ENCODE measurements at regions not wholly inside any gene's neighbourhood (a gene's known extent, or its start where the extent isn't known, plus 50 kb on each side); places are given as distances from the start of the nearest gene placed in this dataset.

GRCh38 chr13:24071016-24071415 lies 89.5 kb upstream of the SPATA13 start:
- ChIA-PET CTCF (no interaction called here), POLR2A (no interaction called here)

DNA sequence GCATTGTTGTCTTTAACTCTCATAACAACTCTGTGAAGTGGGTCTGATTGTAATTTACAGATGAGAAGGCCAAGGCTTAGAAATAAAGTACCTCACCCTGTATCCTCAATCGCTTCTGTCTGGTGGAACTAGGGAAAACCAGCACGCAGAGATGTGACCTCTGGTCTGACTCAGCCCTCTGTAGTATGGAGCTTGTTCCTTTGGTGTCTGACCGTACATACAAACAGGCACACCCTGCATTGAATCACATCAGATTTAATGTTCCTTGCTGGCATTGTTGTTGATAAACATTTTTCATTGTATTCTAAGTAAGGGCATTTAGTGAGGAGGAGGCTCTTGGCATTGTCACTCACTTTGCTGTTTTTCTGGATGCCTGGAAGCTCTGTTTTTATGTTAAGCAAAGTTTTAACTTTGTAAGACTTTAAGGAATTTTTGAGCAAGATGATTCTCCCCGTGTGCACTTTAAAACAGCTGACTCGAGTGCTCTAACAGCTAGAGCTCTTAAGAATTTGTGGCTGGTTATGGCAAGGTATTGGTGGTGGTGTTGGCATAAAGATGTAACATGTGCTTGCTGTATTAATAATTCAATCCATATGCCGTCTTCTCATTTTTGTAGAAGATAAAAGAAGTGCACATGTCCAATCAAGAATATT lies 89.0 kb upstream of the SPATA13 start:
- CTCF ChIA-PET = no interaction called here

GRCh38 chr13:24073657-24074056 lies 86.9 kb upstream of the SPATA13 start:
- POLR2A ChIA-PET = no interaction called here
- CTCF ChIA-PET = no interaction called here

More for the DNA sequence above, 89.0 kb upstream of the SPATA13 start:
- POLR2A ChIA-PET = no interaction called here

DNA sequence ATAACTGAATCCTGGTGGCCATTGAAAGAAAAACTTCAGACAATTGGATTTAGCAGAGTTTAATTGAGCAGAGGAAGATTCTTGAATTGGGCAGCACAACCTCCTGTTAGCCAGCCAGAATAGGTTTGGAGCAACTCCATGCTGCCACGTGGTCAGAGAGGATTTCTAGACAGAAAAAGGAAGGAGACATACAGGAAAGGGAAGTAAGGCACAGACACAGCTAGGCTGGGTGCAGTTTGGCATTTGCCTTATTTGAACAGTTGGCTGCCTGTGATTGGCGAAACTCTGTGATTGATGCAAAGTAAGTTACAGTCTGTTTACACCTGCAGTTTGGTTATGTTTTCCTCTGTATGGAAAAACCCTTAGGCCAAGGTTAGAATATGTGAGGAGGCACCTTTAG lies 85.8 kb upstream of the SPATA13 start:
- ChIA-PET POLR2A (no interaction called here), CTCF (no interaction called here)

GRCh38 chr13:24075137-24075975 lies 85.2 kb upstream of the SPATA13 start:
- ChIA-PET CTCF (no interaction called here), POLR2A (no interaction called here)

DNA sequence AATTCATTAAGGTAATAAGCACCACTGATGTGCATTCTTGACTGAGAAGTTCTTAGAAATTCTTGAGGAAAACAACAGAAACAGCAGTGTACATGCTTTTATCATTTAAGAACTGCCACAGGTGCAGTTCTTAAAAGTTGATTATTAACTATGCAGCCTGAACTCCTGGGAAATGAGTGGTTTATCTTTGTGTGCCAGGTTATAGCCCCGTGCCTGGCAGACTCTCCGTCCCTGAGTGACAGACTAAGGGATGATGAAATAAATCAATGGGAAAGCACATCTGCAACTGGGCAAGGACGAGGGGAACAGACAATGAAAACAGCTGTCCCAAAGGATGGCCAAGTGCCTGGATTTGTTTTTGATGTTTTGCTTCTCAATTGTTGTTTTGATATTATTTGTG lies 84.4 kb upstream of the SPATA13 start:
- ChIA-PET POLR2A (no interaction called here), CTCF (no interaction called here)

DNA sequence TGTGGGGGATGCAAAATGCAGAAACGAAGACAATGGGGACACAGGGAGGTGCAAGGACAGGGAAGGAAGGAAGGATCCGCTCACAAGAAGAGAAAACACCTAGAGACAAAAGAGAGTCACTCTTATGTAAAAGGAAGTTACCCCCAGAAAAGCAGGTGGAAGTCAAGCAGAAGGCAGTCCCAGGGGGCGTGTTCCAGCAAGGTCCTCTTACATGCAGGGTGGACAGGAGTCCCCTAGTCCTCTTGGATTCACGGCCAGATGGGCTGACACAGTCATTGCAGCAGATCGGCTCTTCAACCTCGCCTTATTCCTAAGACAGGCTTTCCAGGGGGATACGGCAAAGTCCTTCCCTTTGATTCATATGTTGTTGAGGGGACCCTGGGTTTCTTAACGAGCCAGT lies 83.9 kb upstream of the SPATA13 start:
- CTCF ChIA-PET = no interaction called here
- POLR2A ChIA-PET = no interaction called here

GRCh38 chr13:24080134-24080533 lies 80.4 kb upstream of the SPATA13 start:
- ChIA-PET POLR2A (no interaction called here), CTCF (no interaction called here)

- ChIA-PET POLR2A (no interaction called here), CTCF (no interaction called here)
Observed at GRCh38 chr13:24081387-24081786, 79.1 kb upstream of the SPATA13 start.

DNA sequence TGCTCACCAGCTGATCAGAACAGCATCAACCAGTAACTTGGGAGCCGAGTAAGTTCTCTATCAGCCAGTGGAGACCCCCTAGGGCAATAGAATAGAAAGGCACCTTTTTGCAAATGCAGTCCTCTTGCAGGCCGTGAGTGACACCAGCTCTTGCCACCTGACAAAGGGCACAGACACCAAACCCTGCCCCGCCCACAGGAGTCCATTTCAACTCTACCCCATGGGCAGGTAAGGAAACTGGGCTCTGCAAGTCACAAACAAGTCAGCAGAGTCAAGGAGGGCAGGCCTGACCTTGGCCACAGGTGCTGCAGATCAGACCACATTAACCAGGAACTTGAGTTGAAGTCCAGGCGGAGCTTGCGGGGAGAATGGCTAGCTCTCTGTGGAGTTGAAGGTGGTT lies 77.4 kb upstream of the SPATA13 start:
- ChIA-PET POLR2A (no interaction called here), CTCF (no interaction called here)

GRCh38 chr13:24083722-24084421 lies 76.6 kb upstream of the SPATA13 start:
- CTCF ChIA-PET = no interaction called here
- POLR2A ChIA-PET = no interaction called here

- POLR2A ChIA-PET = no interaction called here
- CTCF ChIA-PET = no interaction called here
Observed at GRCh38 chr13:24085662-24086061, 74.9 kb upstream of the SPATA13 start.

GRCh38 chr13:24086642-24087041 lies 73.9 kb upstream of the SPATA13 start:
- ChIA-PET CTCF (no interaction called here), POLR2A (no interaction called here)

DNA sequence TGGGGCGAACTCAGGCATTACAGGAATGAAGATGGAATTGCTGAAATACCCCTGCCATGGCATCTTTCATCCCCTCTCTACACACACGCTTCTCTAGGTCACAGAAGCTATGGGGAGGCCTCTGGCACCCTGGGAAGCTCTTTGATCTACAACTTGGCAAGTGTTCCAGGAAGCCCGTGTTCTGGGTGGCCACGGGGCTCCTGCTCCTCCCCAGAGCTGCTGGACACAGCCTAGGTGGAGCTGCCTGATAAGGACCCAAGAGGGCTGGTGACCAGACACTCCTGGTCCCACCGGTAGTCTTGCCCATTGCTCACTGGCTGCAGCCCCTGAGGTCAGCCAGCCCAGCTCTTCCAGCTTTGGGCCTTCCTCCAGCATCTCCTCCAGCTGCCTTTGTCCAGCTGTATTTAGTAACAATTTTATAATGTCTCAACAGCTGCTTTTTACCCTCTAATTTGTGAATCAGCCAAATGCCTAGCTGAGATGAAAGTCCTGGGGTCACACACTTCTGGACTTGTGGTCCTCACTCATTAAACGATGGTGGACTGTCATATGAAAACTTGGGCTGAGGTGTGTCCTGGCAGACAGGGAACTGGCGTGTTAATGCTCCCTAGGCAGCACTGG lies 72.8 kb upstream of the SPATA13 start:
- POLR2A ChIA-PET = no interaction called here
- CTCF ChIA-PET = no interaction called here

DNA sequence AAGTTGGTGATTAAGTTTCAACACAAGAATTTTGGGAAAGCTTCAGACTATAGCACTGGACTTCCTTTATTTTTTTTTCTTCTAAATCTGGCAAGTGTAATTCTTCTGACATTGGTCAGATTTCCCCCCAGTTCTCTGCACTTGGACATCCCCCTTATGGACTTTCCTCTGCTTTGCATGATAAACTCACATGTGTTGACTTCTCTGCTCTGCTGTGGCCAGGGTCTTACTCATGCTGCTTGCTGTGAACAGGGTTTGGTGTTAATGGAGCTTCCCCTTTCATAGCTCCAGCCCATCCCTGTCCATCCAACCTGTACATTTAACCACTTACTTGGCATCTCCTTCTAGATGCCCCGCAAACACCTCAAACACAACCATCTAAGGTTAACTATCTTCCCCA lies 70.5 kb upstream of the SPATA13 start:
- CTCF ChIA-PET = no interaction called here
- POLR2A ChIA-PET = no interaction called here

GRCh38 chr13:24091080-24091479 lies 69.4 kb upstream of the SPATA13 start:
- CTCF ChIA-PET = interaction anchor here (1.0 kb wide), 1 partner anchor 96 kb away, joined by 3 read pairs; no protein-coding TSS in a partner anchor
- POLR2A ChIA-PET = no interaction called here

- CTCF ChIA-PET = interaction anchor here (1.0 kb wide), 1 partner anchor 95 kb away, joined by 3 read pairs; no protein-coding TSS in a partner anchor
- POLR2A ChIA-PET = no interaction called here
Observed at GRCh38 chr13:24092108-24092507, 68.4 kb upstream of the SPATA13 start.

DNA sequence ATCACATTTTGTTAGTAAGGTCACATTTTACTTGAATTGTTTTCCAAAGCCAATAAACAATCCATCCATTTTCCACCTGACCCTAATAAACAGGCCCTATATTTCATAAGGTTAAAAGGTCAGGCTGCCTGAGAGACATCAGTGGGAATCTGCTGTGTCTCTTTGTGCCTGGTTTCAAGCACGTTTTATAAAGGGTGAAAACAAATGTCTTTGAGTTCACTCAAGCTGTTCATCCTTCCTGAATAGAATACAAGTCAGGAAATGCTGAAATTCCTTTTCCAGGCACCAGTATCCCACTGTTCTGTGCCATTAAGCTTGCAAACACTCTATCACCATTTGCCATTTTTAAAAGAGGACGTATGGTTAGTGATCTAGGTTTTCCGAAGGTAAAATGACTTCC lies 67.5 kb upstream of the SPATA13 start:
- CTCF ChIA-PET = no interaction called here
- POLR2A ChIA-PET = no interaction called here

GRCh38 chr13:24096659-24097058 lies 63.9 kb upstream of the SPATA13 start:
- ChIA-PET POLR2A (interaction anchor here (0.6 to 2.7 kb wide), 3 partner anchors 64 to 158 kb away, joined by 3 to 11 read pairs (median 4); partner anchors contain the start of gene SPATA13), CTCF (no interaction called here)

DNA sequence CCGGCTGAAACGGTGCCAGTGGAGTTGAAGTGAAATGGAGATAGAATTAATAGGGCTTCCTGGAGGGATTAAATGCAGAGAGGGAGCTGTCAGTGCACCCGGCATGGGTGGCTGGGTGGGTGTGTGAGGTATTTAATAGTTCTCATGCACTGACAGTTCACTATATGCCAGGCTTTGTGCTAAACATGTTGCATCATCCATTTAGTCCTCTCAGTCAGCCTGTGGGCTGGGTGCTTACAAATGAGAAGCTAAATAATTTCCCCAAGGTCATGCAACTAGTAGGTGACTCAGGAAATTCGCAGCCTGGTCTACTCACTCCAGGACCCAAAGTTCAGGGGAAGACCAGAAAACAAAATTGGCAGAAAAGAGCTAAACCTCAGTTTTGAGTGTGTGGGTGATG lies 63.5 kb upstream of the SPATA13 start:
- ChIA-PET POLR2A (interaction anchor here (0.6 to 2.7 kb wide), 3 partner anchors 41 to 158 kb away, joined by 4 to 11 read pairs (median 5); partner anchors contain the start of gene SPATA13), CTCF (interaction anchor here (0.9 to 1.4 kb wide), 2 partner anchors 25 to 44 kb away, joined by 3 to 4 read pairs; no protein-coding TSS in a partner anchor)

All from activated CD8-positive, alpha-beta memory T cell treated with anti-CD3 and anti-CD28 coated beads for 36 hours (primary cell).